CD4-positive, alpha-beta T cell treated with Interleukin-4 for 4 hours (primary cell): ENCODE measurements at regions not wholly inside any gene's neighbourhood (a gene's known extent, or its start where the extent isn't known, plus 50 kb on each side); places are given as distances from the start of the nearest gene placed in this dataset.

Experiments used
- DNase-seq: peaks from one replicate; pipeline ENCODE4 v3.0.0-alpha.2; 2020

- no peak for DNase-seq
Measured at GRCh38 chr12:75974323-75975187, 57.0 kb downstream of the PHLDA1 start.

- no peak for DNase-seq
Measured at GRCh38 chr12:75971253-75971652, 60.3 kb downstream of the PHLDA1 start.

- DNase-seq, result no peak
Measured at GRCh38 chr12:75970310-75970709, 61.3 kb downstream of the PHLDA1 start.

GRCh38 chr12:75969768-75970167, 61.8 kb downstream of the PHLDA1 start:
- no peak for DNase-seq

GRCh38 chr12:75965661-75966060, 65.9 kb downstream of the PHLDA1 start:
- DNase-seq, result no peak

- no peak for DNase-seq
Measured at GRCh38 chr12:75964150-75964549, 67.4 kb downstream of the PHLDA1 start.

GRCh38 chr12:75961878-75962277, 69.7 kb downstream of the PHLDA1 start:
- DNase-seq, result no peak

GRCh38 chr12:75960954-75961661, 70.5 kb downstream of the PHLDA1 start:
- no peak for DNase-seq

GRCh38 chr12:75960086-75960910, 71.3 kb downstream of the PHLDA1 start:
- DNase-seq, result no peak

GRCh38 chr12:75959506-75959905, 72.1 kb downstream of the PHLDA1 start:
- no peak for DNase-seq

GRCh38 chr12:75959060-75959459, 72.5 kb downstream of the PHLDA1 start:
- DNase-seq, result no peak

GRCh38 chr12:75955251-75955650, 76.3 kb downstream of the PHLDA1 start:
- no peak for DNase-seq

GRCh38 chr12:75954749-75955148, 76.8 kb downstream of the PHLDA1 start:
- no peak for DNase-seq

- no peak for DNase-seq
Measured at GRCh38 chr12:75954041-75954440, 77.5 kb downstream of the PHLDA1 start.

GRCh38 chr12:75953312-75953906, 78.2 kb downstream of the PHLDA1 start:
- DNase-seq, result no peak

GRCh38 chr12:75951399-75952278, 79.9 kb downstream of the PHLDA1 start:
- no peak for DNase-seq

GRCh38 chr12:75947156-75947723, 84.3 kb downstream of the PHLDA1 start:
- DNase-seq, result no peak

GRCh38 chr12:75945581-75945980, 86.0 kb downstream of the PHLDA1 start:
- no peak for DNase-seq

- DNase-seq, result no peak
Measured at GRCh38 chr12:75944905-75945432, 86.6 kb downstream of the PHLDA1 start.

- DNase-seq, result peak; percentile 77
Measured at GRCh38 chr12:75944097-75944904, 87.3 kb downstream of the PHLDA1 start.
